T-cell (primary cell): ENCODE measurements at regions not wholly inside any gene's neighbourhood (a gene's known extent, or its start where the extent isn't known, plus 50 kb on each side); places are given as distances from the start of the nearest gene placed in this dataset.
"Not testable (repeated sequence)": the region's sequence is repeated elsewhere in the genome, so short reads cannot be mapped to it uniquely, and the experiment has no call there.

Experiments used
- ATAC-seq, 4 experiments: fragments of 200-7000 bp in 3 of 4; fragments of 150-1000 bp in 1 of 4; cut with Tn5 transposase; replicated peaks in 1 of 4; 1 replicate in 3 of 4; 2 replicates in 1 of 4; pipeline ENCODE4 v1.10.0; 2021; ENCODE audit warnings: moderate library complexity in 3 of 4, mild to moderate bottlenecking in 2 of 4, moderate number of reproducible peaks in 1 of 4
- CTCF ChIA-PET, 2 donors: fragments of 300-600 bp; sonication (Branson Sonifier 250); formaldehyde crosslinking; loops; one replicate each; lab custom pipeline; 2022; ENCODE audit warnings: antibody characterized with exemption in 2 of 2; lab: Charles Lee
- POLR2A ChIA-PET, 2 donors: fragments of 300-600 bp; sonication (Branson Sonifier 250); formaldehyde crosslinking; loops; one replicate each; lab custom pipeline; 2022; ENCODE audit warnings: antibody characterized with exemption in 2 of 2; lab: Charles Lee
- DNase-seq, 35 experiments: peaks; one replicate each; pipeline versions ENCODE4 v3.0.0 to v3.0.0-alpha.2; 2013 to 2023
- H3K27ac ChIP-seq: one replicate; pipeline ENCODE4 v1.5.1; 2013; ENCODE audit warnings: low read length
- H3K27me3 ChIP-seq, 2 experiments: replicated peaks in 1 of 2; 1 replicate in 1 of 2; 2 replicates in 1 of 2; pipeline versions ENCODE4 v1.6.1 to v1.7.0; 2013; ENCODE audit warnings: low read length in 1 of 2, mixed read lengths in 1 of 2; ENCODE audit not compliant: control insufficient read depth in 2 of 2, insufficient read depth in 2 of 2; ENCODE audit errors: extremely low read depth in 1 of 2
- H3K36me3 ChIP-seq, 2 donors: 1 replicate in 1 of 2; 2 replicates in 1 of 2; pipeline versions ENCODE4 v1.6.1 to v1.7.0; 2013; ENCODE audit warnings: low read length in 1 of 2; ENCODE audit not compliant: control insufficient read depth in 2 of 2, insufficient read depth in 1 of 2; ENCODE audit errors: extremely low read depth in 1 of 2
- H3K4me1 ChIP-seq, 2 experiments: 1 replicate in 1 of 2; 2 replicates in 1 of 2; pipeline versions ENCODE4 v1.6.1 to v1.7.0; 2013; ENCODE audit warnings: low read length in 2 of 2, mixed read lengths in 1 of 2; ENCODE audit not compliant: insufficient read depth in 2 of 2, control insufficient read depth in 1 of 2; ENCODE audit errors: extremely low read depth in 1 of 2
- H3K4me3 ChIP-seq, 2 donors: 1 replicate in 1 of 2; 2 replicates in 1 of 2; pipeline versions ENCODE4 v1.5.1 to v1.7.0; 2013; ENCODE audit warnings: mild to moderate bottlenecking in 2 of 2, low read length in 1 of 2, moderate library complexity in 1 of 2; ENCODE audit not compliant: control insufficient read depth in 1 of 2; ENCODE audit errors: extremely low read depth in 1 of 2
- H3K9me3 ChIP-seq: 2 replicates; pipeline ENCODE4 v1.7.0; 2013
- H3K27ac Mint-ChIP-seq, 2 donors: one replicate each; pipeline ENCODE4 v1.8.0; 2020 to 2021; ENCODE audit warnings: mild to moderate bottlenecking in 2 of 2, mixed read lengths in 2 of 2
- H3K27me3 Mint-ChIP-seq, 2 donors: one replicate each; pipeline ENCODE4 v1.8.0; 2021 to 2022; ENCODE audit warnings: mixed read lengths in 2 of 2
- H3K36me3 Mint-ChIP-seq: one replicate; pipeline ENCODE4 v1.8.0; 2021; ENCODE audit warnings: mixed read lengths
- H3K4me1 Mint-ChIP-seq, 3 donors: one replicate each; pipeline ENCODE4 v1.8.0; 2020 to 2022; ENCODE audit warnings: mixed read lengths in 3 of 3, mild to moderate bottlenecking in 1 of 3
- H3K4me3 Mint-ChIP-seq, 3 donors: one replicate each; pipeline ENCODE4 v1.8.0; 2020 to 2022; ENCODE audit warnings: mild to moderate bottlenecking in 3 of 3, mixed read lengths in 3 of 3, moderate library complexity in 3 of 3
- H3K9me3 Mint-ChIP-seq, 3 donors: one replicate each; pipeline ENCODE4 v1.8.0; 2020 to 2022; ENCODE audit warnings: mixed read lengths in 3 of 3
- whole genome bisulfite sequencing: methylation state at CpG from one replicate; pipeline ENCODE4 v1.1.5; 2013; ENCODE audit warnings: missing lambda C conversion rate; ENCODE audit not compliant: insufficient coverage; 5-methylcytosine and 5-hydroxymethylcytosine counted together

DNA sequence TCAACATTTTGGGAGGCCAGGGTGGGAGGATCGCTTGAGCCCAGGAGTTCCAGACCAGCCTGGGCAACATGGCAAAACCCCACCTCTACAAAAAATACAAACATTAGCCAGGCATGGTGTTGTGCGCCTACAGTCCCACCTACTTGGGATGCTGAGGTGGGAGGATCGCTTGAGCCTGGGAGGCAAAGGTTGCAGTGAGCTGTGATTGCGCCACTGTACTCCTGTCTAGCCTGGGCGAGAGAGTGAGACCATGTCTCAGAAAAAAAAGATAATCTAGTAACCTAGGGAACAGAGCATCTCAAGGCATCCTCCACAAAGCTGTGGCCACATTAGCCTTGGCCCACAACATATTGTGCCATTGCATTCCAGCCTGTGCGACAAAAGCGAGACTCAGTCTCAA is 57.1 kb upstream of the LYRM9 start:
- H3K27me3 ChIP-seq, result peaks cover 0 to 19% of the 10 kb centered on the region in 2 experiments
- H3K36me3 Mint-ChIP-seq, H3K27ac Mint-ChIP-seq, H3K36me3 ChIP-seq, H3K4me1 Mint-ChIP-seq, H3K4me3 ChIP-seq, POLR2A ChIA-PET, H3K9me3 Mint-ChIP-seq, H3K4me1 ChIP-seq, H3K27ac ChIP-seq, H3K4me3 Mint-ChIP-seq, DNase-seq, ATAC-seq, H3K9me3 ChIP-seq: not testable (repeated sequence)
- CTCF ChIA-PET, result interaction anchor here in 1 of 2 donors (0.7 kb wide), 1 partner anchor 1190 kb away, joined by 7 read pairs; no protein-coding TSS in a partner anchor
- peaks cover 9 to 18% of the 10 kb centered on the region in 2 donors for H3K27me3 Mint-ChIP-seq
- 85% methylated on average over 6 of the region's 7 CpGs for WGBS

GRCh38 chr17:27950995-27951394 is 57.8 kb upstream of the LYRM9 start:
- H3K9me3 ChIP-seq, result no peaks in the 10 kb centered on the region
- H3K36me3 ChIP-seq, result no peaks in the 10 kb centered on the region
- H3K27ac Mint-ChIP-seq, result no peak overlapping the region
- no peaks in the 10 kb centered on the region for H3K4me1 Mint-ChIP-seq
- no peak for DNase-seq
- ChIA-PET POLR2A (no interaction called here), CTCF (no interaction called here)
- no peaks in the 10 kb centered on the region for H3K4me1 ChIP-seq
- no peaks in the 10 kb centered on the region for H3K36me3 Mint-ChIP-seq
- no peak overlapping the region for H3K4me3 Mint-ChIP-seq
- no peak overlapping the region for H3K27ac ChIP-seq
- no peak for ATAC-seq
- H3K27me3 Mint-ChIP-seq, result peaks cover 9 to 18% of the 10 kb centered on the region in 2 donors
- 100% methylated on average over 3 of the region's 5 CpGs for WGBS
- no peak overlapping the region for H3K4me3 ChIP-seq
- peaks cover 0 to 20% of the 10 kb centered on the region in 2 experiments for H3K27me3 ChIP-seq
- H3K9me3 Mint-ChIP-seq, result no peaks in the 10 kb centered on the region

DNA sequence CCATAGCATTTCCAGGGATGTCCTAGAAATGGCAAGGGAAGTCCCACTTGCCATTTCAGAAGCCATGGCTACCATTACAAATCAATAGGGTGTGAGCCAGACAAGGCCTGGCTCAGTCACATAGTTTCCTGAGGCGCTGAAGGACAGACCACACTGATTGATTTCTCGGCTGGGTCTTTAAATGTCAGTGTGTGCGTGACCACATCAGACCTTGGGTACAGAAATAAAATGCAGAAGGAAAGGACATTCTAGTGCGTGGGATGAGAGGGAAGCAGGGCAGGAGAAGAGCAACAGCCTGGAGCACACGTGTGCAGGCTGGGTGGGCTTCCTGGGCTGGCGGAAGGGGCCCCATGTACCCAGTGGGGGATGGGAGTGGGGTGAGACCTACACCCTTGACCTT is 58.7 kb upstream of the LYRM9 start:
- Mint-ChIP-seq H3K4me3 (no peak overlapping the region), H3K36me3 (no peaks in the 10 kb centered on the region), H3K9me3 (no peaks in the 10 kb centered on the region), H3K4me1 (no peaks in the 10 kb centered on the region), H3K27ac (no peak overlapping the region), H3K27me3 (peaks cover 9 to 18% of the 10 kb centered on the region in 2 donors)
- ATAC-seq (no peak), DNase-seq (no peak)
- no peak overlapping the region for H3K4me3 ChIP-seq
- CTCF ChIA-PET, result no interaction called here
- H3K27me3 ChIP-seq, result peaks cover 0 to 29% of the 10 kb centered on the region in 2 experiments
- H3K27ac ChIP-seq, result no peak overlapping the region
- WGBS, result 70% methylated on average over 5 of the region's 6 CpGs
- no peaks in the 10 kb centered on the region for H3K36me3 ChIP-seq
- POLR2A ChIA-PET, result no interaction called here
- no peaks in the 10 kb centered on the region for H3K4me1 ChIP-seq
- no peaks in the 10 kb centered on the region for H3K9me3 ChIP-seq

DNA sequence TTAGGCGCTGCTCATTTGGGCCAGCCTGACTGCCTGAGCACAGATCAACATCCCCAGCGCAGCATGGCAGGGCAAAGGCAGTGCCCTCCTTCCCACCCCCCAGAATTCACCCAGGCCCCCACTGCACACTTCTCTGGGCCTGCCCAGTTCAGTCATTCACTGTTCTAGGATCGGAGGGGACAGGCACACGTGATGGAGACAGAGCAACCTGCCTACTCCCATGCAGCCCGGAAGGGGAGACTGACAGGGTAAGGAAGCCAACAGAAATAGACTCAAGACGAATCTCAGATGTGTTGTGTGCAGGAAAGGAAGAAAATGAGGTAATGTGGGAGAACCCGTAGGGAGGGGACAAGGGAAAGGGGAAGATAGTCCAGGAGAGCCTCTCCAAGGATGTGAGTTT is 59.2 kb upstream of the LYRM9 start:
- H3K27ac ChIP-seq, result no peak overlapping the region
- H3K9me3 Mint-ChIP-seq, result no peaks in the 10 kb centered on the region
- POLR2A ChIA-PET, result no interaction called here
- H3K27me3 ChIP-seq, result peaks cover 0 to 33% of the 10 kb centered on the region in 2 experiments
- WGBS, result 69% methylated on average over 6 of the region's 7 CpGs
- no peak overlapping the region for H3K4me3 ChIP-seq
- H3K4me1 ChIP-seq, result no peaks in the 10 kb centered on the region
- H3K27ac Mint-ChIP-seq, result no peak overlapping the region
- H3K4me3 Mint-ChIP-seq, result no peak overlapping the region
- no peaks in the 10 kb centered on the region for H3K36me3 ChIP-seq
- DNase-seq (no peak), ATAC-seq (no peak)
- H3K27me3 Mint-ChIP-seq, result peaks cover 9 to 18% of the 10 kb centered on the region in 2 donors
- CTCF ChIA-PET, result no interaction called here
- no peaks in the 10 kb centered on the region for H3K36me3 Mint-ChIP-seq
- H3K9me3 ChIP-seq, result no peaks in the 10 kb centered on the region
- H3K4me1 Mint-ChIP-seq, result no peaks in the 10 kb centered on the region

- ChIA-PET POLR2A (no interaction called here), CTCF (no interaction called here)
- Histone ChIP-seq H3K36me3 (no peaks in the 10 kb centered on the region), H3K4me3 (no peak overlapping the region), H3K27me3 (peaks cover 0 to 33% of the 10 kb centered on the region in 2 experiments), H3K4me1 (no peaks in the 10 kb centered on the region), H3K27ac (no peak overlapping the region), H3K9me3 (no peaks in the 10 kb centered on the region)
- WGBS, result 58% methylated on average over 6 of the region's 8 CpGs
- Mint-ChIP-seq H3K27me3 (peaks cover 9 to 16% of the 10 kb centered on the region in 2 donors), H3K36me3 (no peaks in the 10 kb centered on the region), H3K4me3 (no peak overlapping the region), H3K27ac (no peak overlapping the region), H3K4me1 (no peaks in the 10 kb centered on the region), H3K9me3 (no peaks in the 10 kb centered on the region)
- ATAC-seq (no peak), DNase-seq (no peak)
Measured at GRCh38 chr17:27954548-27955495, 61.7 kb upstream of the LYRM9 start.

GRCh38 chr17:27956601-27957445 is 63.7 kb upstream of the LYRM9 start:
- no peaks in the 10 kb centered on the region for H3K36me3 ChIP-seq
- Mint-ChIP-seq H3K4me3 (no peak overlapping the region), H3K36me3 (no peaks in the 10 kb centered on the region), H3K27me3 (peaks cover 6 to 11% of the 10 kb centered on the region in 2 donors), H3K4me1 (no peaks in the 10 kb centered on the region), H3K27ac (no peak overlapping the region), H3K9me3 (no peaks in the 10 kb centered on the region)
- no peak for ATAC-seq
- no peaks in the 10 kb centered on the region for H3K4me1 ChIP-seq
- POLR2A ChIA-PET, result no interaction called here
- H3K27ac ChIP-seq, result no peak overlapping the region
- CTCF ChIA-PET, result no interaction called here
- no peak for DNase-seq
- no peak overlapping the region for H3K4me3 ChIP-seq
- H3K27me3 ChIP-seq, result peaks cover 0 to 26% of the 10 kb centered on the region in 2 experiments
- WGBS, result 82% methylated on average over 4 of the region's 13 CpGs
- H3K9me3 ChIP-seq, result no peaks in the 10 kb centered on the region
